ENCODE measurements at regions not wholly inside any gene's neighbourhood (a gene's known extent, or its start where the extent isn't known, plus 50 kb on each side); places are given as distances from the start of the nearest gene placed in this dataset.

DNA sequence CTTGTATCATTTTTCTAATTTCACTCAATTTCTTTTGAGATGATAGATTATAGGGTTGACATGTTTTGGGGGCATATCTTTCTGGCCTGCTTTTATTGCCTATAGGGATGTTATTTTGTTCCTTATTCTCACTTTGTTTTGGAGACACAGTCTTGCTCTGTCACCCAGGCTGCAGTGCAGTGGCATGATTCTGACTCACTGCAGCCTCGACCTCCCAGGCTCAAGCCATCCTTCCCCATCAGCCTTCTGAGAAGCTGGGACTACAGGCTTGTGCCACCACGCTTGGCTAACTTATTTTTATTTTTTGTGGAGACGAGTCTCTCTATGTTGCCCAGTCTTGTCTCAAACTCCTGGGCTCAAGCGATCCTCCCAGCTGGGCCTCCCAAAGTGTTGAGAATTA lies 72.8 kb upstream of the FAN1 start:
- no peak for TF ChIP-seq CTCF (IDR thresholded peaks at IDR 0.05; ENCODE audit: low read length)
- TF ChIP-seq EZH2 (IDR thresholded peaks at IDR 0.05; ENCODE audit: borderline replicate concordance, low read length): no peak
